LNCaP clone FGC (cell line): ENCODE measurements at regions not wholly inside any gene's neighbourhood (a gene's known extent, or its start where the extent isn't known, plus 50 kb on each side); places are given as distances from the start of the nearest gene placed in this dataset.

Experiments
- DNase-seq: peaks from one replicate; pipeline ENCODE4 v3.0.0-alpha.2; 2011; ENCODE audit warnings: low read depth
- H3K4me3 ChIP-seq: 2 replicates; pipeline ENCODE4 v1.5.1; 2011; ENCODE audit warnings: mild to moderate bottlenecking, low read depth, low read length, control low read depth
- TF ChIP-seq, protein P1 (sequence below): IDR thresholded peaks from 2 replicates; pipeline ENCODE4 v1.5.1; 2012; ENCODE audit warnings: mild to moderate bottlenecking; ENCODE audit not compliant: control insufficient read depth, insufficient read depth; ENCODE audit errors: extremely low read depth

DNA sequence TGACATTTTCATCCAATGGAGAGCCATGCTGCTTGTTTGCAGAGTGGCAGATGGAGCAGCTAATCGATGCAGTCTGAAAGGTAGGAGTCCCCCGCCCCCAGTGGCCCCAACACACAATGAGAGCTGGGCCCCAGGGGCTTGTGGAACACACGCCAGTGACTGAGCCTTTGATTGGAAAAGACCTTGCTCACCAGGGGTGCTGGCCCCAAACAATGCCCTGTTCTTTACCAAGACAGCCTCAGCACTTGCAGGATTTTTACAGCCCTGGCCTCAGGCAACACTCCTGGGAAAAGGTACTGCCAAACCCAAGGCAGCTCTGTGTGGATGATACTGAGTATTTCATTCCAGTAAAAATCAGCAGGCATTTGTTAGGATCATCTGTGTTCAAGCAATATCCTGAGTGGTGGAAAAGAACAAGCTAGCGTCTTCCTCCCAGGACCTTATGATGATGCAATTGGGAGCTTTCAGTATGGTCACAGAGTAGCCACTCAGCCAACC lies 276.8 kb upstream of the CLINT1 start:
- no peak for DNase-seq
- H3K4me3 ChIP-seq, result no peak overlapping the region
- TF ChIP-seq, protein P1, sequence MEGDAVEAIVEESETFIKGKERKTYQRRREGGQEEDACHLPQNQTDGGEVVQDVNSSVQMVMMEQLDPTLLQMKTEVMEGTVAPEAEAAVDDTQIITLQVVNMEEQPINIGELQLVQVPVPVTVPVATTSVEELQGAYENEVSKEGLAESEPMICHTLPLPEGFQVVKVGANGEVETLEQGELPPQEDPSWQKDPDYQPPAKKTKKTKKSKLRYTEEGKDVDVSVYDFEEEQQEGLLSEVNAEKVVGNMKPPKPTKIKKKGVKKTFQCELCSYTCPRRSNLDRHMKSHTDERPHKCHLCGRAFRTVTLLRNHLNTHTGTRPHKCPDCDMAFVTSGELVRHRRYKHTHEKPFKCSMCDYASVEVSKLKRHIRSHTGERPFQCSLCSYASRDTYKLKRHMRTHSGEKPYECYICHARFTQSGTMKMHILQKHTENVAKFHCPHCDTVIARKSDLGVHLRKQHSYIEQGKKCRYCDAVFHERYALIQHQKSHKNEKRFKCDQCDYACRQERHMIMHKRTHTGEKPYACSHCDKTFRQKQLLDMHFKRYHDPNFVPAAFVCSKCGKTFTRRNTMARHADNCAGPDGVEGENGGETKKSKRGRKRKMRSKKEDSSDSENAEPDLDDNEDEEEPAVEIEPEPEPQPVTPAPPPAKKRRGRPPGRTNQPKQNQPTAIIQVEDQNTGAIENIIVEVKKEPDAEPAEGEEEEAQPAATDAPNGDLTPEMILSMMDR, result no peak

DNA sequence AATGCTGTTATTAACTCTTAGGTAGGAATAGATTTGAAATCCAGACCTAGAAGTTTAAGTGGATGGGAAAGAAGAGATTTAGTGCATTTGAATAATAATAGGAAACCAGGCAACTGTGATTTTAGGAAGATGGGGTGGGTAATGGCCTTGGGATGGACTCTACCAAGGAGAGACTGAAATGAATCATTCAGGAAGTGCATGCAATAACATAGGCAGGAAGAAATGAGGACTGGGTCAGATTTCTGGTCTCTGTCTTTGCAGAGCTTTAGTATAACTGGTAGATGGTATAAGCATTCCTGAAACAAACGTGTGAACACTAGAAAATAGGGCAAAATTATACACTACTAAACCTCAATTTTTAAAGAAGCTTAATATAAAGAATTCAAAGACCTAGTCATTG lies 274.4 kb upstream of the CLINT1 start:
- TF ChIP-seq, protein P1, result no peak
- H3K4me3 ChIP-seq, result no peak overlapping the region
- no peak for DNase-seq

DNA sequence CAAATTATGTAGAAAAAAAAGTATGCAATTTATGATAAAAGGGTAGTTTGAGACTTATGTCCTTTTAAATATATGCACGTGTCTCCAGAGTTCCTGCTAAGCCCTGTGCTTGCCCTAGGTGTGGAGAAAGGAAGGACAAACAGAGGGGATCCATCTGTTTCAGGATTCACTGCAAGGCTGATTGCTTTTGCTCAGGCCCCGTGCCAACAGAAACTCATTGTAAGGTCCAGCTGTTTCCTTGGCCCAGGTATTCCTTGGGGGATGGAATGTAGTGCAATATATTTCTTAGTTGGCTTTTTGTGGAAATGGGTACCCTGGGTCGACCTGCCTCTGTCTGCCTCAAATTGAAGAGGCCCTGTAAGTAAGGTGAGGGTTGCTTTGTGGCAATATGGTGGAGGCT lies 268.6 kb upstream of the CLINT1 start:
- TF ChIP-seq, protein P1, result no peak
- no peak overlapping the region for H3K4me3 ChIP-seq
- no peak for DNase-seq

DNA sequence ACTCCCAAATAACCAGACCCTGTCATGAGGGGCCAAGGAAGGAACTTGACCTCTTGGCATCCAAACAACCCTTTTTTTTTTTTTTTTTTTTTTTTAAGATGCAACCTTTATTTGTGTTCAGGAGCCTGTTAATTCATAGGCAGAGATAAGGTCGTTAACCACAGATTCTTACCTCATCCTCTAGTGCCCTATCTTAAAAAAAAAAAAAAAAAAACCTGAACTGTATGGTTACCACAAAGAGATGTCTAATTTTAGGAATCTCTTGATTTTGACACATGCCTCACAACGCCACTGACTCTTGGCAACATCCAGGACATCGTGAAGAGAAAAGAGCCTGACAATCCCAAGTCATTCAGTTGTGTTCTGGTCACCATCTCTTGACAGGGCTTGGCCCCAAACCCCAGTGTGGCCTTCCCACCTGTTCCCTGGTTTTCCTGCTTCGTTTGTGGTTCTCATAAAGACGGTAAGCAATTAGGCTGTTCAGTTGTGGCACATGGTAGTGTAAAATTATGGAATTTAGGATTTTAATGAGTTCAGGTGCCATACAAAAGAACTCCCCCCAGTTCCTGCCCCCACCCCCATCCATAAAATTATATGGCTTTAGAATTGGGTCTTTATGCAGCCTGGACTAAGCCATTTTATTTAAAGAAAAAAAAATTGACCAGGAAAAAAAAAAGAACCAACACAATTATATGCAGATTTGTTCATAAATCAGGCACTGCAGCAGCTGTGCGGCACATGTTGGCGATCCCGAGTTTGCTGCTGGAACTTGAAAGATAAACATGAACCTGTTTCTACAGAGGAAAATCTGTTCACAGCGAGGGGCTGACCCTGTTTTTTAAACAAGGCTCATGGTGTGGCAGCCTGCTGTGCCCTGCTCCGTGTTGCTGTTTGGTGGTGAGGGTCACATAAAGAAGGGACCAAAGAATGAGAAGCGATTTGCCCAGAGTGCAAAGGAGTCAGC lies 267.8 kb upstream of the CLINT1 start:
- H3K4me3 ChIP-seq, result no peak overlapping the region
- DNase-seq, result no peak
- TF ChIP-seq, protein P1, result no peak

DNA sequence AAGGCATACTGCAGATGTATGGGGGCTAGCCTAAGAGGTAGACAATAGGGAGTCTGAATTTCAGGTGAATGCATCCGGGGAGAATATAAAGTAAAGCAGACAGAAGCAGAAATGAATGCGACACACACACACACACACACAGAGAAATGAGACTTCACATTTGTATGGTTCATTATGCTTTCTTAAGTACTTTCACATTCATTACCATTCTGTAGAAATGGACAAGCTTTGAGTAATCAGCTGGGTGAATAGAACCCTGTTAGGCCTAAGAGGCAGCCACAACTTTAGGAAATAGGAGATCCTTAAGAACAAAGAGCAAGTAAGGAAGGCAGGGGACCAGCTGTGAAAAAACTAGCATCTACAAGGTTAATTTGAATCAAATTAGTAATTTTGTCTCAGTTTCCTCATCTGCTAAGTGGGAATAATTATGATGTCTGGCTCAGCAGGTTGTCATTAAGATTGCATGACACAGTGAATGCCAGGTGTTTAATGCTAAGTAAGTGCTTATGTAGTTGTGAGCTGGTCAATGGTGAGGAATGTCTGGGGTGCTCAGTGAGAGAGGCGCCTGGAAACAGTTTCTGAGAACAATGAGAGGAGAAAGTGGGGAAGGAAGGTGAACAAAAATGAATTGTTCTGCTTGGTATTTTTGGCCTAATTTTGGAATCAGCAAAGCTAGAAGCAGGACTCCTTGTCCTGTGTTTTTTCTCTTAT lies 265.8 kb upstream of the CLINT1 start:
- TF ChIP-seq, protein P1, result no peak
- DNase-seq, result no peak
- H3K4me3 ChIP-seq, result no peak overlapping the region

DNA sequence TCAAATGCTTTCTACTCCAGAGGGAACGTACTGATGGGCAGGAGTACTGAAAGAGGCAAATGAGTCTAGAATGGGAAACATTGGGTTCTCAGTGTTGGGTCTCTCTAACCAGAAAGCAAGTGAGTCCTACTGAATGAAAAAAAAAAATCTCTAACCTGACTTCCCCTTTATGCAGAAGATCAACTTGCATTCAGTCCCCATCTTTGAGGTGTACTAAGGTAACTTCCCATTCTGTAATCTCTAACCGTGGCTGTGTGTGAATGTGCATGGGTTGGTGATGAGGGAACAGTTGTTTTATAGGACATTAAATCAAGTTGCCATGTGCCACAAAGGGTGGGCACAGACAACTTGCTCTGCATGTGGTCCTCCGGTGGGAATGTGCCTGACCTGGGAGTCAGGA lies 264.6 kb upstream of the CLINT1 start:
- no peak overlapping the region for H3K4me3 ChIP-seq
- no peak for DNase-seq
- TF ChIP-seq, protein P1, result no peak
